Activated CD4-positive, alpha-beta T cell treated with anti-CD3 and anti-CD28 coated beads, Interleukin-2, amount 10 ng/mL, durations not matched to agents 24 days and 14 days (primary cell): ENCODE measurements at regions not wholly inside any gene's neighbourhood (a gene's known extent, or its start where the extent isn't known, plus 50 kb on each side); places are given as distances from the start of the nearest gene placed in this dataset.

Source experiments
- DNase-seq: peaks from one replicate; pipeline ENCODE4 v3.0.0; 2022
- H3K27ac Mint-ChIP-seq: one replicate; pipeline ENCODE4 v1.8.0; 2022; ENCODE audit warnings: mild to moderate bottlenecking, mixed read lengths
- H3K27me3 Mint-ChIP-seq: one replicate; pipeline ENCODE4 v1.8.0; 2022; ENCODE audit warnings: mixed read lengths
- H3K36me3 Mint-ChIP-seq: one replicate; pipeline ENCODE4 v1.8.0; 2022; ENCODE audit warnings: low read depth, mild to moderate bottlenecking, mixed read lengths
- H3K4me1 Mint-ChIP-seq: one replicate; pipeline ENCODE4 v1.8.0; 2021; ENCODE audit warnings: mixed read lengths
- H3K4me3 Mint-ChIP-seq: one replicate; pipeline ENCODE4 v1.8.0; 2022; ENCODE audit warnings: mild to moderate bottlenecking, moderate library complexity, mixed read lengths
- H3K9me3 Mint-ChIP-seq: one replicate; pipeline ENCODE4 v1.8.0; 2021; ENCODE audit warnings: mixed read lengths
- intact Hi-C: fragments of 100-400 bp; cut with micrococcal nuclease; formaldehyde crosslinking; loops from one replicate; pipeline ENCODE4 v1.15.1; 2023

- H3K27ac Mint-ChIP-seq: no peak overlapping the region
- no peaks in the 10 kb centered on the region for H3K27me3 Mint-ChIP-seq
- no peak for DNase-seq
- intact Hi-C loops: no loop called here
- no peak overlapping the region for H3K4me3 Mint-ChIP-seq
- no peaks in the 10 kb centered on the region for H3K4me1 Mint-ChIP-seq
- H3K9me3 Mint-ChIP-seq: no peaks in the 10 kb centered on the region
- H3K36me3 Mint-ChIP-seq: no peaks in the 10 kb centered on the region
These were observed 261.9 kb upstream of the CDH10 start for GRCh38 chr5:24906689-24907088.

DNA sequence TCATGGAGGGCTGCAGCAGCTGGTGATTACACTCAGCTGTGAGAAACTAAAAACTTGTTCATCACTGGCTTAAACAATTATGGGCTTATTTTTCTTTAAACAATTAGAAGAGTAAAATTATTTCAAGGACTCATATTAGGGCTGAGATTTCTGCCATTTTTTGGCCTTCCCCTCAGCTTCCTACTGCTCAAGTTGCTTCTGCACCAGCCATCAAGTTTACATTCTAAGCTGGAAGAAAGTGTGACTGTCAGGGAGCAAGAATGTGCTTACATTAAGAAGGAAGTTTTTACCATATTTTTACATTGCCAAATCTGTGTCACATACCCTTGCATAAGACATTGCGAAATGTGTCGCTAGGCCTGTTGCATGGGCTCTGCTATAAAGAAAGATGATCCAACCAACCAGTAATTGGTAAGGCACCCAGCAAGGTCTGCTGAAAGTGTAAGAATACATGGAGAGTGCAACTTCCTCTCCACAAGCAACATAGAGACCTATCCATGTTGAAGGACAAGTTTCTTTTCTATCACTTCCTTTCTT is 260.3 kb upstream of the CDH10 start:
- Mint-ChIP-seq H3K27ac (no peak overlapping the region), H3K36me3 (no peaks in the 10 kb centered on the region), H3K9me3 (no peaks in the 10 kb centered on the region), H3K4me3 (no peak overlapping the region), H3K27me3 (no peaks in the 10 kb centered on the region), H3K4me1 (no peaks in the 10 kb centered on the region)
- intact Hi-C loops: no loop called here
- no peak for DNase-seq

DNA sequence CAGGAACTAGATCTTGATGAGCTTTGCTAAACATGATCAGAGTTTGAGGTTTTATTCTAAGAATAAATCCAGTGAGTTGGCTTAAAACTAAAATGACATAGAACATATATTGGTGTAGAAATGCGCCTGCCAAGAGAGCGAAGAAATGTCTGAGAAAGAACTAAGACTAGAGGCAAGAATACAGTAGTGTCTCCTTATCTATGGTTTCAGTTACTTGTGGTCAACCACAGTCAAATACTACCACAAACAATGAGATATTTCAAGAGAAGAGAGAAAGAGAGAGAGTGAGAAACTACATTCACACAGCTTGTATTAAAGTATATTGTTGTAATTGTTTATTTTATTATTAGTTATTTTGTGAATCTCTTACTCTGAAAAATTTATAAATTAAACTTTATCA is 254.4 kb upstream of the CDH10 start:
- Mint-ChIP-seq H3K36me3 (no peaks in the 10 kb centered on the region), H3K4me1 (no peaks in the 10 kb centered on the region), H3K27me3 (no peaks in the 10 kb centered on the region), H3K4me3 (no peak overlapping the region), H3K9me3 (no peaks in the 10 kb centered on the region), H3K27ac (no peak overlapping the region)
- intact Hi-C loops: no loop called here
- DNase-seq: no peak

GRCh38 chr5:24864244-24864643 is 219.5 kb upstream of the CDH10 start:
- H3K9me3 Mint-ChIP-seq: peaks cover 8% of the 10 kb centered on the region
- DNase-seq: no peak
- no peaks in the 10 kb centered on the region for H3K27me3 Mint-ChIP-seq
- H3K27ac Mint-ChIP-seq: no peak overlapping the region
- intact Hi-C loops: no loop called here
- H3K4me3 Mint-ChIP-seq: no peak overlapping the region
- H3K36me3 Mint-ChIP-seq: no peaks in the 10 kb centered on the region
- H3K4me1 Mint-ChIP-seq: no peaks in the 10 kb centered on the region

GRCh38 chr5:24862117-24862516 is 217.3 kb upstream of the CDH10 start:
- Mint-ChIP-seq H3K9me3 (peaks cover 8% of the 10 kb centered on the region), H3K36me3 (no peaks in the 10 kb centered on the region), H3K4me1 (no peaks in the 10 kb centered on the region), H3K4me3 (no peak overlapping the region), H3K27ac (no peak overlapping the region), H3K27me3 (no peaks in the 10 kb centered on the region)
- intact Hi-C loops: no loop called here
- no peak for DNase-seq

- H3K27me3 Mint-ChIP-seq: no peaks in the 10 kb centered on the region
- H3K4me1 Mint-ChIP-seq: no peaks in the 10 kb centered on the region
- no peaks in the 10 kb centered on the region for H3K9me3 Mint-ChIP-seq
- intact Hi-C loops: no loop called here
- no peak overlapping the region for H3K27ac Mint-ChIP-seq
- no peak for DNase-seq
- H3K4me3 Mint-ChIP-seq: no peak overlapping the region
- H3K36me3 Mint-ChIP-seq: no peaks in the 10 kb centered on the region
These were observed 210.7 kb upstream of the CDH10 start for GRCh38 chr5:24855485-24855884.

- H3K27me3 Mint-ChIP-seq: no peaks in the 10 kb centered on the region
- no peaks in the 10 kb centered on the region for H3K36me3 Mint-ChIP-seq
- H3K4me1 Mint-ChIP-seq: no peaks in the 10 kb centered on the region
- H3K9me3 Mint-ChIP-seq: no peaks in the 10 kb centered on the region
- H3K27ac Mint-ChIP-seq: no peak overlapping the region
- intact Hi-C loops: no loop called here
- no peak overlapping the region for H3K4me3 Mint-ChIP-seq
- DNase-seq: no peak
These were observed 210.1 kb upstream of the CDH10 start for GRCh38 chr5:24854850-24855249.

DNA sequence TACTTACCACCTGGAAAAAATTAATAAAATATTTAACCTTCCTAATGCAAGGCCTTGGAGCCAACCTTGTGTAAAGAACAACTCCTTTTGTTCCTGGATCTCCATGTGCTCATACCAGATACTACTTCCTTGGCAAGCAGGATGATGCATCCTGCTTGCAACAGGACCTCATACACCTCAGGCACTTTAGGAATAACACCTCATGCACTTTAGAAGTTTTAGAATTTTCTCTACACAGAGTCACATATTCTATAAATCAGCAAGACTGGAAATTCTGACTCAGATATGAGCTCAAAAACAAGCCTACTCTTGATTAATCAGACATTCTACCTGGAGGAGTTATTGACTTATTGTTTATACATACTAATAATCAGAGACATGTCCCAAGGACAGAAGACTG is 209.6 kb upstream of the CDH10 start:
- H3K27ac Mint-ChIP-seq: no peak overlapping the region
- H3K4me3 Mint-ChIP-seq: no peak overlapping the region
- no peaks in the 10 kb centered on the region for H3K36me3 Mint-ChIP-seq
- H3K9me3 Mint-ChIP-seq: no peaks in the 10 kb centered on the region
- intact Hi-C loops: no loop called here
- DNase-seq: no peak
- H3K4me1 Mint-ChIP-seq: no peaks in the 10 kb centered on the region
- no peaks in the 10 kb centered on the region for H3K27me3 Mint-ChIP-seq

GRCh38 chr5:24850926-24851486 is 206.2 kb upstream of the CDH10 start:
- DNase-seq: no peak
- H3K4me3 Mint-ChIP-seq: no peak overlapping the region
- H3K36me3 Mint-ChIP-seq: no peaks in the 10 kb centered on the region
- H3K4me1 Mint-ChIP-seq: no peaks in the 10 kb centered on the region
- no peak overlapping the region for H3K27ac Mint-ChIP-seq
- intact Hi-C loops: no loop called here
- no peaks in the 10 kb centered on the region for H3K9me3 Mint-ChIP-seq
- no peaks in the 10 kb centered on the region for H3K27me3 Mint-ChIP-seq

DNA sequence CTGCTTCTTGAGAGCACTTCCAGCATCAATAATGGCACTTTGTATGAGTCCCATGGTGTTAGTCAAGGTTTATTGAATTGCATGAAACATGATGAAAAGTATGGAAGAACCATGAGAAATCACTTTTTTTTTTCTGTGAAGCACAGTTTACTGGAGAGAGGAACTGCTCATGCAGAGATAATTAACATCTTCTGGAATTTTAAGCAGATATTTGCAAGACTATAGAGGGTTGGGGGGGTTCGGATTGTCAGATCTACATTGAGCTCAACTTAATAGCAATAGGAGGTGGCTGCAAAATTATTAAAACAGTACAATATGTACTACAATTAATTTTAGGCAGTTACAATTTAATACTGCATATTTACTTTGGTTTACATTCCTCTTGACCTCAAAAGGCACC is 204.4 kb upstream of the CDH10 start:
- no peak overlapping the region for H3K27ac Mint-ChIP-seq

GRCh38 chr5:24831989-24832388 is 187.2 kb upstream of the CDH10 start:
- Mint-ChIP-seq H3K36me3 (no peaks in the 10 kb centered on the region), H3K27me3 (no peaks in the 10 kb centered on the region), H3K27ac (no peak overlapping the region), H3K9me3 (peaks cover 18% of the 10 kb centered on the region), H3K4me3 (no peak overlapping the region), H3K4me1 (no peaks in the 10 kb centered on the region)
- intact Hi-C loops: no loop called here
- no peak for DNase-seq

More for the DNA sequence above, 204.4 kb upstream of the CDH10 start:
- Mint-ChIP-seq H3K27me3 (no peaks in the 10 kb centered on the region), H3K4me1 (no peaks in the 10 kb centered on the region), H3K4me3 (no peak overlapping the region), H3K9me3 (no peaks in the 10 kb centered on the region), H3K36me3 (no peaks in the 10 kb centered on the region)
- intact Hi-C loops: no loop called here
- no peak for DNase-seq

GRCh38 chr5:24823625-24824024 is 178.8 kb upstream of the CDH10 start:
- Mint-ChIP-seq H3K4me3 (no peak overlapping the region), H3K27ac (no peak overlapping the region), H3K36me3 (no peaks in the 10 kb centered on the region), H3K4me1 (no peaks in the 10 kb centered on the region), H3K27me3 (no peaks in the 10 kb centered on the region), H3K9me3 (peaks cover 3% of the 10 kb centered on the region)
- intact Hi-C loops: no loop called here
- no peak for DNase-seq

DNA sequence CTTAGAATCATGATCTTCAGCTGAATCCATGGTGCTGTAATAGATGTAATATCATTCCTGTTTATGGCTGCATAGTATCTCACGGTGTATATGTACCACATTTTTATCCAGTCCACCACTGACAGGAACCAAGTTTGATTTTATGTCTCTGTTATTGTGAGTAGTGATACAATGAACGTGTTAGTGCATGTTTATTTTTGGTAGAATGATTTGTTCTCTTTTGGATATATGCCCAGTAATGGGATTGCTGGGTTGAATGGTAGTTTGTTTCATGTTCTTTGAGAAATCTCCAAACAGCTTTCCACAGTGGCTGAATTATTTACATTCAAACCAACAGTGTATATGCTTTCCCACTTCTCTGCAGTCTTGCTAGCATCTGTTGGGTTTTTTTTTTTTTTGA is 175.1 kb upstream of the CDH10 start:
- Mint-ChIP-seq H3K9me3 (peaks cover 3% of the 10 kb centered on the region), H3K27me3 (no peaks in the 10 kb centered on the region), H3K36me3 (no peaks in the 10 kb centered on the region), H3K27ac (no peak overlapping the region), H3K4me3 (no peak overlapping the region), H3K4me1 (no peaks in the 10 kb centered on the region)
- no peak for DNase-seq
- intact Hi-C loops: no loop called here

DNA sequence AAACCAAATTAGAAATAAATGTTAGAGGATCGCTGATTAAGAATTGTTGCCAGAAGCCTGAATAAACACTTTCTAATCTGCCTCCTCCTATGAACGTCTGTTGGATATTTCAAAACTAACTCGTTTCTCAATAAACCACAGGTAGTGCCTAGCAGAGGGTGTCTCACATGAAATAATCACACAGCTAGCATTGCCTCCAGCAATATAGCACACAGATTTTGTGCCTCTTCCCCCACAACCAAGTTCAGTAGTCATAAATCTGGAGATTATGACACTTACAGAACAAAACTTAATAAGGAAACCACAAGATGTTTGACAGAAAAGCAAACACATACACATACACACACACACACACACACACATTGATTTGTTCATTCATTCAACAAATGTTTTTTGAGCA is 173.2 kb upstream of the CDH10 start:
- Mint-ChIP-seq H3K4me1 (no peaks in the 10 kb centered on the region), H3K27ac (no peak overlapping the region), H3K27me3 (no peaks in the 10 kb centered on the region), H3K36me3 (no peaks in the 10 kb centered on the region), H3K9me3 (peaks cover 8% of the 10 kb centered on the region), H3K4me3 (no peak overlapping the region)
- intact Hi-C loops: no loop called here
- DNase-seq: no peak

DNA sequence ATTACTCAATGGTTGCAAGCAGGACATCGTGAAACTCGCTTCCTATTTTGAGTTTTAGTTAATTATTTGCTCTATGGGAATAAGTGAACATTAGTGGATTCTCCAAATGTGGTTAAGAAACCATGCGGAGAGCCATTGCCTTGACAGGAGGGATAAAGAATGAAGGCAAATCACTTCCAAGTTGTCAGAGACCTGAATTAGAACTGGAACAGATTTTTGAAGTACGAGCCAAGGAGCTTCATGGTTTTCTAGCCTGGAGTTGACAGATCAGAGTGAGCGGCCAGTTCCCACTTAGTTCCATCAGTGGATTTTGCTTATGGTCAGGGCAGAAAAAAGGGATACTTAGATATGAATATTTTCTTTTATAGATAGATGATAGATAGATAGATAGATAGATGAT is 171.4 kb upstream of the CDH10 start:
- Mint-ChIP-seq H3K9me3 (peaks cover 8% of the 10 kb centered on the region), H3K27ac (no peak overlapping the region), H3K27me3 (no peaks in the 10 kb centered on the region), H3K4me3 (no peak overlapping the region), H3K36me3 (no peaks in the 10 kb centered on the region), H3K4me1 (no peaks in the 10 kb centered on the region)
- intact Hi-C loops: no loop called here
- DNase-seq: no peak
